ENCODE measurements at regions not wholly inside any gene's neighbourhood (a gene's known extent, or its start where the extent isn't known, plus 50 kb on each side); places are given as distances from the start of the nearest gene placed in this dataset.
"Not testable (repeated sequence)": the region's sequence is repeated elsewhere in the genome, so short reads cannot be mapped to it uniquely, and the experiment has no call there.

GRCh38 chr2:11071939-11072338 is 83.3 kb upstream of the SLC66A3 start:
- intact Hi-C loops (cut with micrococcal nuclease) = no loop called here

- intact Hi-C loops (cut with micrococcal nuclease) = no loop called here
Measured at GRCh38 chr2:11072550-11072949, 82.7 kb upstream of the SLC66A3 start.

GRCh38 chr2:11073251-11073650 is 82.0 kb upstream of the SLC66A3 start:
- intact Hi-C loops (cut with micrococcal nuclease) = loop anchor here (1.0 kb wide), 1 partner anchor 51 kb away; no protein-coding TSS in a partner anchor

- intact Hi-C loops (cut with micrococcal nuclease) = loop anchor here (1.0 kb wide), 1 partner anchor 51 kb away; no protein-coding TSS in a partner anchor
Measured at GRCh38 chr2:11073776-11074175, 81.5 kb upstream of the SLC66A3 start.

- intact Hi-C loops (cut with micrococcal nuclease) = no loop called here
Measured at GRCh38 chr2:11074246-11074820, 80.9 kb upstream of the SLC66A3 start.

- intact Hi-C loops (cut with micrococcal nuclease) = no loop called here
Measured at GRCh38 chr2:11075221-11075620, 80.0 kb upstream of the SLC66A3 start.

GRCh38 chr2:11077411-11077810 is 77.9 kb upstream of the SLC66A3 start:
- intact Hi-C loops (cut with micrococcal nuclease) = no loop called here

- intact Hi-C loops (cut with micrococcal nuclease) = no loop called here
Measured at GRCh38 chr2:11079136-11079824, 76.0 kb upstream of the SLC66A3 start.

- intact Hi-C loops (cut with micrococcal nuclease) = no loop called here
Measured at GRCh38 chr2:11080253-11081115, 74.8 kb upstream of the SLC66A3 start.

GRCh38 chr2:11082880-11083279 is 72.4 kb upstream of the SLC66A3 start:
- intact Hi-C loops (cut with micrococcal nuclease) = no loop called here

- intact Hi-C loops (cut with micrococcal nuclease) = not testable (repeated sequence)
Measured at GRCh38 chr2:11088821-11089220, 66.4 kb upstream of the SLC66A3 start.

GRCh38 chr2:11090187-11090586 is 65.1 kb upstream of the SLC66A3 start:
- intact Hi-C loops (cut with micrococcal nuclease) = no loop called here

- intact Hi-C loops (cut with micrococcal nuclease) = no loop called here
Measured at GRCh38 chr2:11092701-11093335, 62.4 kb upstream of the SLC66A3 start.

GRCh38 chr2:11093467-11093866 is 61.8 kb upstream of the SLC66A3 start:
- intact Hi-C loops (cut with micrococcal nuclease) = no loop called here

- intact Hi-C loops (cut with micrococcal nuclease) = no loop called here
Measured at GRCh38 chr2:11094021-11094810, 61.1 kb upstream of the SLC66A3 start.

- intact Hi-C loops (cut with micrococcal nuclease) = no loop called here
Measured at GRCh38 chr2:11096591-11096990, 58.7 kb upstream of the SLC66A3 start.

GRCh38 chr2:11097038-11097720 is 58.1 kb upstream of the SLC66A3 start:
- intact Hi-C loops (cut with micrococcal nuclease) = no loop called here

GRCh38 chr2:11097854-11098387 is 57.3 kb upstream of the SLC66A3 start:
- intact Hi-C loops (cut with micrococcal nuclease) = loop anchor here (2.0 kb wide), 1 partner anchor 27 kb away; no protein-coding TSS in a partner anchor

GRCh38 chr2:11099122-11100065 is 55.9 kb upstream of the SLC66A3 start:
- intact Hi-C loops (cut with micrococcal nuclease) = loop anchor here (2.0 kb wide), 1 partner anchor 25 kb away; no protein-coding TSS in a partner anchor
